Cardiac fibroblast (primary cell): ENCODE measurements at regions not wholly inside any gene's neighbourhood (a gene's known extent, or its start where the extent isn't known, plus 50 kb on each side); places are given as distances from the start of the nearest gene placed in this dataset.

Experiments
- DNase-seq, 2 donors: peaks; one replicate each; pipeline versions ENCODE4 v3.0.0 to v3.0.0-alpha.2; 2010; ENCODE audit warnings: low read depth in 2 of 2
- H3K4me3 ChIP-seq, 2 donors: replicated peaks in 1 of 2; 1 replicate in 1 of 2; 2 replicates in 1 of 2; pipeline ENCODE4 v1.5.1; 2011; ENCODE audit warnings: low read depth in 2 of 2, low read length in 2 of 2, mild to moderate bottlenecking in 2 of 2, moderate library complexity in 1 of 2
- TF ChIP-seq, protein P1 (sequence below): IDR thresholded peaks from one replicate; pipeline ENCODE4 v1.5.1; 2011; ENCODE audit warnings: low read depth, mild to moderate bottlenecking, low read length, inconsistent platforms

DNA sequence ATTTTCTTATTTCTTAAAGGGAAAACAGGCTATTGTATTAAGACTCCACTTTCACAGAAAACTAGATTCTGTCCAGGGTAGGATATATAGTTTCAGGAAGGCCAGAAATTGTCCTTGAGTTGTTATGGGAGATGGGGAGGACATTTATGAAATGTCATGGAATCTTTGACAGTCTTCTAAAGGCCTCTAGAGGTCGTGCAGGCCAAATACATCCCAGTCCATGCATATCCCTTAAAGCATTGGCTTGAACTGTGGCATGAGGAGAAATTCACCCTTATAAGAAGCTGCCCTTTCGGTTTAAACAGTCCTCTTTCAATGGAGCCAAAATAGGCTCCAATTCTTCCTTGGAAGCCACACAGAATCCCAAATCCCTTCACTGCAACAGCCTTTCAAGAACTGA, 183.6 kb upstream of the NOCT start:
- TF ChIP-seq, protein P1, sequence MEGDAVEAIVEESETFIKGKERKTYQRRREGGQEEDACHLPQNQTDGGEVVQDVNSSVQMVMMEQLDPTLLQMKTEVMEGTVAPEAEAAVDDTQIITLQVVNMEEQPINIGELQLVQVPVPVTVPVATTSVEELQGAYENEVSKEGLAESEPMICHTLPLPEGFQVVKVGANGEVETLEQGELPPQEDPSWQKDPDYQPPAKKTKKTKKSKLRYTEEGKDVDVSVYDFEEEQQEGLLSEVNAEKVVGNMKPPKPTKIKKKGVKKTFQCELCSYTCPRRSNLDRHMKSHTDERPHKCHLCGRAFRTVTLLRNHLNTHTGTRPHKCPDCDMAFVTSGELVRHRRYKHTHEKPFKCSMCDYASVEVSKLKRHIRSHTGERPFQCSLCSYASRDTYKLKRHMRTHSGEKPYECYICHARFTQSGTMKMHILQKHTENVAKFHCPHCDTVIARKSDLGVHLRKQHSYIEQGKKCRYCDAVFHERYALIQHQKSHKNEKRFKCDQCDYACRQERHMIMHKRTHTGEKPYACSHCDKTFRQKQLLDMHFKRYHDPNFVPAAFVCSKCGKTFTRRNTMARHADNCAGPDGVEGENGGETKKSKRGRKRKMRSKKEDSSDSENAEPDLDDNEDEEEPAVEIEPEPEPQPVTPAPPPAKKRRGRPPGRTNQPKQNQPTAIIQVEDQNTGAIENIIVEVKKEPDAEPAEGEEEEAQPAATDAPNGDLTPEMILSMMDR: no peak
- no peak for DNase-seq
- no peak overlapping the region for H3K4me3 ChIP-seq

DNA sequence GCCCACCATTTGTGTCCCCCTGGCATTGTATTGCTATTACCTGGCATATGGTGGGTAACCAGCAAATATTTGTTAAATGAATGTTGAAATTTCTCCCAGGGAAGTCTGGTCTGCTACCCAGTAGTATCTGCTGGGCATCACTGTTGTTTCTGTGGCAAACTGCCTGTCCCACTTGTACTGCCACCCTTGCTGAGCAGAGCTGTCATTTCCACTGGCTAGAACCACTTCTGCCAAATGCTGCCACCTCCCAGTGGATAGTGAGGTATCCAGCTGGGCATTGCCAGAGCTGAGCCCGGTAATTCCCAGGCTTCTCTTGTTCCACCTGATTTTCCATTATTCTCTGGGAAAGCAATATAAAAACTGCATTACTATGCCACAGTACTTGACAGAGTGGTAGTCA, 186.7 kb upstream of the NOCT start:
- TF ChIP-seq, protein P1: no peak
- no peak overlapping the region for H3K4me3 ChIP-seq
- no peak for DNase-seq

DNA sequence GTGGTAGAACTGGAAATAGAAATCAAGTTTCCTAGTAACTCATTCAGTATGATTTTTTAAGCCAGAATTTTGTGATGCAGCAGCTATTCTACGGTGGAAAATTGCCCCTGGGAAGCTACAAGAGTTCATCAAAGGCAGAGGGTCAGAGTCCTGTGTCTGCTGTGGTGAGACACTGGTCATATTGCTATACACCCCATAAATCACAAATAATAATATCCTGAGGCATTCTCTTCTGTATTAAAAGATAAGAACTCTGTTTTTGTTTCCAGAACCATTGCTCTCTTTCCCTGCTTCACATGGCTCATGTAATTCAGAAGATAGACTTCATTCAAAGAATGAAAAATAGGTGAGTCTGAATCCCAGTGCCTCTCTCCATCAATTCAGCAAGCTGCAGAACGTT, 188.8 kb upstream of the NOCT start:
- H3K4me3 ChIP-seq: no peak overlapping the region
- TF ChIP-seq, protein P1: no peak
- DNase-seq: no peak

DNA sequence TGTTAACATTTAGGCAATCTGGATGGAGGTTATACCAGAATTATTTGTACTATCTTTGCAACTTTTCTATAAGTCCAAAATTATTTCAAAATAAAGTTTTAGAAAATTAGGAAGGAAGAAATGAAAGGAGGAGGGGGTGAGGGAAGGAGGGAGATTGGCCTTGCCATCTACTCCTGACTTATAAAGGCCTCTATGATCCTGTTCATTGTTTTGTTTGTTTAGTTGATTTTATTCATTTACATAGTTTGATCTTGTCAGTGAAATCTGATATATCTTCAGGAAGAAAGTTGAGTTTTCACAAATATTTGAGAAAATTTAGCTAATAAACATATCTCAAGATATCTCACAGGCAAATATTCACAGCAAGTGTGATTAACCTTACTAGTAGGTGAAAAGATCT, 189.3 kb upstream of the NOCT start:
- TF ChIP-seq, protein P1: no peak
- DNase-seq: no peak
- H3K4me3 ChIP-seq: no peak overlapping the region

DNA sequence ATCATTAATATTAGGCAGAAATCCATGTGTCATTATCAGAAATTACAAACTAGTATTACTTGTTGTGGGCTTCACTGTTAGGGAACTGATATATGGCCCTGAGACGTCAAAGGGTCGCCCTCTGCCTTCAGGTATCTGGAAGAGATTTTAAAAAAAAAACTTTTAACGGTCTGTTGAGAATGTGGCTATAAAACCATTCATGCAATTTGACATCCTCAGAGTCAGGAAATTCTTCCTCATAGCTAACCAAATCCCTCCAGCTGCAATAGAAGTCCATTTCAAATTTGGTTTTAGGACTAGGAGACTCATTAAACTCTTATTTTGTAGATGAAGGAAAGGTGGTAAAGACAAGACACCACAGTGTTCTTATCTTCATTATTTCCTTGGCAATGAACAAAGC, 194.2 kb upstream of the NOCT start:
- no peak overlapping the region for H3K4me3 ChIP-seq
- TF ChIP-seq, protein P1: no peak
- DNase-seq: no peak

DNA sequence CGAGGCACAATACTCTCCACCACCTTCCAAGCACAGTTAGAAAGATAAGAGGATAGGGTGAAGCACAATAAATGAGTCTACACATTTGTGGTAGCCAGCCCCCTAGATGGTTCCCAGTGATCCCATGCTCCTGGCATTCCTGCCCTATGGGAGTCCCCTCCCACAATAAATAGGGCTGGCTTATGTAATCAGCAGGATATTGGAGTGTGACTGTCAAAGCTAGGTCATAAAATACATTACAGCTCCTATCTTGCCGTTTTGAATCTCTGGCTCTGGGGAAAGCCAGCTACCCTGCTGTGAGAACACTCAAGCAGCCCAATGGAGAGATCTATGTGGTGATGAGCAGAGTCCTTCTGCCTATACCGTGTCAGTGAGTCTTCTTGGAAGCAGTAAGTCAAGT, 198.7 kb upstream of the NOCT start:
- DNase-seq: no peak
- no peak overlapping the region for H3K4me3 ChIP-seq
- TF ChIP-seq, protein P1: no peak

DNA sequence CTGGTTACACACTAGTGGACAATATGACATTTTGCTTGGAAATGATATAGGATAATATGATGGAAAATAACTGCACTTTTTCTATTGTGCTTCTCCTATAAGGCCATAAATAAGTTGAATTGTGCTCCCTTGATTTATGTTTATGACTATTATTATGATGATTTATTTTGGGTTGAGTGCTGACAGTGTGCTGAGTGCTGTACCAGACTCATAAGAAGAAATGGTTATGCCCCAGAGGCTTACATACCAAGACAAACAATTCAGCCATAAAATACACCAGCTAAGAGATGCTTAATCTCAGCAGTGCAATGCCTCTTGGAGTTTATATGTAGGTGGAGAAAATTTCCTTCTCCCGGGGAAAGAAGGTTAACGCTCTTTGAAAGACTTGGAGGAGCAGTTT, 199.8 kb upstream of the NOCT start:
- no peak for DNase-seq
- TF ChIP-seq, protein P1: no peak
- H3K4me3 ChIP-seq: no peak overlapping the region
